ENCODE measurements at regions not wholly inside any gene's neighbourhood (a gene's known extent, or its start where the extent isn't known, plus 50 kb on each side); places are given as distances from the start of the nearest gene placed in this dataset.

GRCh38 chr1:184228558-184228957, 158.3 kb upstream of the C1orf21 start:
- no peak for TF ChIP-seq CTCF (IDR thresholded peaks at IDR 0.05)
- no peak for TF ChIP-seq POLR2A (IDR thresholded peaks at IDR 0.05)
- no peak for TF ChIP-seq EP300 (IDR thresholded peaks at IDR 0.05)
- intact Hi-C loops (cut with DNase I), result loop anchor here in 1 of 4 donors (10.0 kb wide), 2 partner anchors 144 to 456 kb away; no protein-coding TSS in a partner anchor

DNA sequence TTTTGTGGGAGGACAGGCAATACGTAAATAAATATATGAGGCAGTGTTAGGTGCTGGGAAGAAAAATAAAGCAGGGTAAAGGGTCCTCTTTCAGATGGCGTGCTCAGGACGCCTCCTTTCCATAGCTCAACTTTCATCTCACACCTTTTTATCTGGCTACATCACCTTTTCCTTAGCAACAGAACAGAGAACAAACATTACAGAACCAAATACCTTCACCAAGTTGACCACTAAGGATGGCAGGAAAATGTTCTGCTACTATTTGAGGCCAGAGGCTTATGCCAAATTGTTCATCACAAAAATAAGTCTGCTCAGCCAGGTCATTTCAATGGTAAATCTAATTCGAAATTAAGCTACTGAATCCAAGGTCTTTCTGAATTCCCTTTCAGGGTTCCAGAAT, 149.2 kb upstream of the C1orf21 start:
- Histone ChIP-seq H3K4me1 (ENCODE audit: insufficient read depth) (no peaks in the 10 kb centered on the region), H3K27ac (no peak overlapping the region), H3K27me3 (no peaks in the 10 kb centered on the region), H3K36me3 (no peaks in the 10 kb centered on the region), H3K9me3 (no peaks in the 10 kb centered on the region), H3K4me3 (no peak overlapping the region)
- intact Hi-C loops (cut with DNase I), result no loop called here
- no peak for DNase-seq
- TF ChIP-seq EP300 (IDR thresholded peaks at IDR 0.05), result no peak
- TF ChIP-seq POLR2A (IDR thresholded peaks at IDR 0.05), result no peak
- TF ChIP-seq CTCF (IDR thresholded peaks at IDR 0.05), result no peak
- 62 to 73% (median 66%) methylated on average over 4 of the region's 4 CpGs for WGBS, 3 donors

More at GRCh38 chr1:184228558-184228957, 158.3 kb upstream of the C1orf21 start:
- no peaks in the 10 kb centered on the region for H3K36me3 ChIP-seq
- H3K27me3 ChIP-seq, result no peaks in the 10 kb centered on the region
- H3K4me3 ChIP-seq, result no peak overlapping the region
- DNase-seq, result no peak
- no peaks in the 10 kb centered on the region for H3K9me3 ChIP-seq
- no peak overlapping the region for H3K27ac ChIP-seq
- WGBS, 3 donors, result 88 to 92% (median 91%) methylated on average over 2 of the region's 2 CpGs
- no peaks in the 10 kb centered on the region for H3K4me1 ChIP-seq (ENCODE audit: insufficient read depth)

- intact Hi-C loops (cut with DNase I), result no loop called here
- 91 to 92% (median 92%) methylated on average over 2 of the region's 2 CpGs for WGBS, 3 donors
- no peak for DNase-seq
- no peaks in the 10 kb centered on the region for H3K36me3 ChIP-seq
- H3K27ac ChIP-seq, result no peak overlapping the region
- no peak overlapping the region for H3K4me3 ChIP-seq
- TF ChIP-seq CTCF (IDR thresholded peaks at IDR 0.05), result no peak
- TF ChIP-seq EP300 (IDR thresholded peaks at IDR 0.05), result no peak
- TF ChIP-seq POLR2A (IDR thresholded peaks at IDR 0.05), result no peak
- no peaks in the 10 kb centered on the region for H3K27me3 ChIP-seq
- H3K4me1 ChIP-seq (ENCODE audit: insufficient read depth), result no peaks in the 10 kb centered on the region
- H3K9me3 ChIP-seq, result no peaks in the 10 kb centered on the region
Observed at GRCh38 chr1:184241446-184241845, 145.4 kb upstream of the C1orf21 start.

GRCh38 chr1:184242507-184242943, 144.3 kb upstream of the C1orf21 start:
- intact Hi-C loops (cut with DNase I), result no loop called here
- no peak overlapping the region for H3K27ac ChIP-seq

More at GRCh38 chr1:184242507-184242943, 144.3 kb upstream of the C1orf21 start:
- H3K4me3 ChIP-seq, result no peak overlapping the region
- no peak for DNase-seq
- H3K9me3 ChIP-seq, result no peaks in the 10 kb centered on the region
- no peaks in the 10 kb centered on the region for H3K4me1 ChIP-seq (ENCODE audit: insufficient read depth)
- TF ChIP-seq CTCF (IDR thresholded peaks at IDR 0.05), result no peak
- no peak for TF ChIP-seq EP300 (IDR thresholded peaks at IDR 0.05)
- no peak for TF ChIP-seq POLR2A (IDR thresholded peaks at IDR 0.05)
- no peaks in the 10 kb centered on the region for H3K36me3 ChIP-seq
- H3K27me3 ChIP-seq, result no peaks in the 10 kb centered on the region
- WGBS, 3 donors, result 73 to 80% (median 80%) methylated on average over 2 of the region's 2 CpGs
